ENCODE measurements at regions not wholly inside any gene's neighbourhood (a gene's known extent, or its start where the extent isn't known, plus 50 kb on each side); places are given as distances from the start of the nearest gene placed in this dataset.

GRCh38 chr17:15000661-15001060, 264.5 kb downstream of the PMP22 start (continued):
- TF ChIP-seq, protein P1, sequence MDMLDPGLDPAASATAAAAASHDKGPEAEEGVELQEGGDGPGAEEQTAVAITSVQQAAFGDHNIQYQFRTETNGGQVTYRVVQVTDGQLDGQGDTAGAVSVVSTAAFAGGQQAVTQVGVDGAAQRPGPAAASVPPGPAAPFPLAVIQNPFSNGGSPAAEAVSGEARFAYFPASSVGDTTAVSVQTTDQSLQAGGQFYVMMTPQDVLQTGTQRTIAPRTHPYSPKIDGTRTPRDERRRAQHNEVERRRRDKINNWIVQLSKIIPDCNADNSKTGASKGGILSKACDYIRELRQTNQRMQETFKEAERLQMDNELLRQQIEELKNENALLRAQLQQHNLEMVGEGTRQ (CRISPR knock-in tag; IDR thresholded peaks at IDR 0.05) = no peak
- no peak for TF ChIP-seq TP53 (CRISPR knock-in tag; IDR thresholded peaks at IDR 0.05)
- no peak for TF ChIP-seq NR2C2 (CRISPR knock-in tag; IDR thresholded peaks at IDR 0.05)
- TF ChIP-seq ELF4 (CRISPR knock-in tag; IDR thresholded peaks at IDR 0.05; ENCODE audit: low read depth) = no peak
- no peak for TF ChIP-seq RORB (CRISPR knock-in tag; IDR thresholded peaks at IDR 0.05)
- TF ChIP-seq SOX15 (CRISPR knock-in tag; IDR thresholded peaks at IDR 0.05) = no peak
- TF ChIP-seq, protein P2, sequence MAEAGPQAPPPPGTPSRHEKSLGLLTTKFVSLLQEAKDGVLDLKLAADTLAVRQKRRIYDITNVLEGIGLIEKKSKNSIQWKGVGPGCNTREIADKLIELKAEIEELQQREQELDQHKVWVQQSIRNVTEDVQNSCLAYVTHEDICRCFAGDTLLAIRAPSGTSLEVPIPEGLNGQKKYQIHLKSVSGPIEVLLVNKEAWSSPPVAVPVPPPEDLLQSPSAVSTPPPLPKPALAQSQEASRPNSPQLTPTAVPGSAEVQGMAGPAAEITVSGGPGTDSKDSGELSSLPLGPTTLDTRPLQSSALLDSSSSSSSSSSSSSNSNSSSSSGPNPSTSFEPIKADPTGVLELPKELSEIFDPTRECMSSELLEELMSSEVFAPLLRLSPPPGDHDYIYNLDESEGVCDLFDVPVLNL (CRISPR knock-in tag; IDR thresholded peaks at IDR 0.05; ENCODE audit: borderline replicate concordance, low read depth) = no peak
- TF ChIP-seq TEAD1 (CRISPR knock-in tag; IDR thresholded peaks at IDR 0.05) = no peak

GRCh38 chr17:14997290-14997689, 267.8 kb downstream of the PMP22 start:
- Mint-ChIP-seq H3K36me3 (no peaks in the 10 kb centered on the region), H3K27me3 (ENCODE audit: low read depth) (no peaks in the 10 kb centered on the region), H3K4me3 (no peak overlapping the region), H3K27ac (no peak overlapping the region), H3K4me1 (no peaks in the 10 kb centered on the region; the same call in 1 of the 2 replicates), H3K9me3 (peaks cover 13% of the 10 kb centered on the region)
- DNase-seq (ENCODE audit: low spot score) = no peak
- POLR2A ChIA-PET = no interaction called here
- CTCF ChIA-PET = no interaction called here
- TF ChIP-seq MXD4 (CRISPR knock-in tag; IDR thresholded peaks at IDR 0.05; ENCODE audit: borderline replicate concordance) (no peak), NFATC4 (CRISPR knock-in tag; IDR thresholded peaks at IDR 0.05) (no peak), ZMAT4 (CRISPR knock-in tag; IDR thresholded peaks at IDR 0.05) (no peak), ZNF671 (CRISPR knock-in tag; IDR thresholded peaks at IDR 0.05) (no peak), TCF7 (CRISPR knock-in tag; IDR thresholded peaks at IDR 0.05; ENCODE audit: low read depth) (no peak), SP1 (CRISPR knock-in tag; conservative IDR thresholded peaks at IDR 0.05) (no peak), NR2C2 (CRISPR knock-in tag; IDR thresholded peaks at IDR 0.05) (no peak), IRF2 (CRISPR knock-in tag; IDR thresholded peaks at IDR 0.05; ENCODE audit: borderline replicate concordance, low read depth) (no peak), ZNF423 (CRISPR knock-in tag; IDR thresholded peaks at IDR 0.05) (no peak), NR1H2 (CRISPR knock-in tag; IDR thresholded peaks at IDR 0.05) (no peak), CBFB (CRISPR knock-in tag; IDR thresholded peaks at IDR 0.05; ENCODE audit: low read depth) (no peak), ZNF138 (CRISPR knock-in tag; conservative IDR thresholded peaks at IDR 0.05) (no peak), KAT7 (CRISPR knock-in tag; IDR thresholded peaks at IDR 0.05; ENCODE audit: borderline replicate concordance) (no peak), TEAD1 (CRISPR knock-in tag; IDR thresholded peaks at IDR 0.05) (no peak), RELA (CRISPR knock-in tag; IDR thresholded peaks at IDR 0.05; ENCODE audit: borderline replicate concordance) (no peak)
- TF ChIP-seq, protein P3, sequence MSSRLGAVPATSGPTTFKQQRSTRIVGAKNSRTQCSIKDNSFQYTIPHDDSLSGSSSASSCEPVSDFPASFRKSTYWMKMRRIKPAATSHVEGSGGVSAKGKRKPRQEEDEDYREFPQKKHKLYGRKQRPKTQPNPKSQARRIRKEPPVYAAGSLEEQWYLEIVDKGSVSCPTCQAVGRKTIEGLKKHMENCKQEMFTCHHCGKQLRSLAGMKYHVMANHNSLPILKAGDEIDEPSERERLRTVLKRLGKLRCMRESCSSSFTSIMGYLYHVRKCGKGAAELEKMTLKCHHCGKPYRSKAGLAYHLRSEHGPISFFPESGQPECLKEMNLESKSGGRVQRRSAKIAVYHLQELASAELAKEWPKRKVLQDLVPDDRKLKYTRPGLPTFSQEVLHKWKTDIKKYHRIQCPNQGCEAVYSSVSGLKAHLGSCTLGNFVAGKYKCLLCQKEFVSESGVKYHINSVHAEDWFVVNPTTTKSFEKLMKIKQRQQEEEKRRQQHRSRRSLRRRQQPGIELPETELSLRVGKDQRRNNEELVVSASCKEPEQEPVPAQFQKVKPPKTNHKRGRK (CRISPR knock-in tag; IDR thresholded peaks at IDR 0.05; ENCODE audit: borderline replicate concordance) = no peak
- TF ChIP-seq, protein P4, sequence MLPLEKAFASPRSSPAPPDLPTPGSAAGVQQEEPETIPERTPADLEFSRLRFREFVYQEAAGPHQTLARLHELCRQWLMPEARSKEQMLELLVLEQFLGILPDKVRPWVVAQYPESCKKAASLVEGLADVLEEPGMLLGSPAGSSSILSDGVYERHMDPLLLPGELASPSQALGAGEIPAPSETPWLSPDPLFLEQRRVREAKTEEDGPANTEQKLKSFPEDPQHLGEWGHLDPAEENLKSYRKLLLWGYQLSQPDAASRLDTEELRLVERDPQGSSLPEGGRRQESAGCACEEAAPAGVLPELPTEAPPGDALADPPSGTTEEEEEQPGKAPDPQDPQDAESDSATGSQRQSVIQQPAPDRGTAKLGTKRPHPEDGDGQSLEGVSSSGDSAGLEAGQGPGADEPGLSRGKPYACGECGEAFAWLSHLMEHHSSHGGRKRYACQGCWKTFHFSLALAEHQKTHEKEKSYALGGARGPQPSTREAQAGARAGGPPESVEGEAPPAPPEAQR (CRISPR knock-in tag; IDR thresholded peaks at IDR 0.05) = no peak
- TF ChIP-seq, protein P5, sequence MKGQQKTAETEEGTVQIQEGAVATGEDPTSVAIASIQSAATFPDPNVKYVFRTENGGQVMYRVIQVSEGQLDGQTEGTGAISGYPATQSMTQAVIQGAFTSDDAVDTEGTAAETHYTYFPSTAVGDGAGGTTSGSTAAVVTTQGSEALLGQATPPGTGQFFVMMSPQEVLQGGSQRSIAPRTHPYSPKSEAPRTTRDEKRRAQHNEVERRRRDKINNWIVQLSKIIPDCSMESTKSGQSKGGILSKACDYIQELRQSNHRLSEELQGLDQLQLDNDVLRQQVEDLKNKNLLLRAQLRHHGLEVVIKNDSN (CRISPR knock-in tag; IDR thresholded peaks at IDR 0.05) = no peak
- no peak for ATAC-seq

Measured in WTC11 (cell line).